GM23338 (cell line): ENCODE measurements at regions not wholly inside any gene's neighbourhood (a gene's known extent, or its start where the extent isn't known, plus 50 kb on each side); places are given as distances from the start of the nearest gene placed in this dataset.

Experiments
- ATAC-seq: fragments of 200-7000 bp; cut with Tn5 transposase; 3 replicates; pipeline ENCODE4 v1.9.1; 2020
- DNase-seq: peaks from one replicate; pipeline ENCODE4 v3.0.0-alpha.2; 2015; ENCODE audit warnings: low spot score
- H2AFZ ChIP-seq: fragments of 200-600 bp; sonication (generic); 2 replicates; pipeline ENCODE4 v1.8.0; 2016; ENCODE audit warnings: antibody characterized with exemption, mild to moderate bottlenecking, moderate library complexity
- H3F3A ChIP-seq: fragments of 200-600 bp; sonication (generic); replicated peaks from 2 replicates; pipeline ENCODE4 v1.8.0; 2017; ENCODE audit warnings: antibody characterized with exemption, mixed run types, low read depth
- H3K27ac ChIP-seq: fragments of 200-600 bp; sonication (generic); 2 replicates; pipeline ENCODE4 v1.6.1; 2016; ENCODE audit warnings: low read depth
- H3K27me3 ChIP-seq: fragments of 200-600 bp; sonication (generic); 2 replicates; pipeline ENCODE4 v1.8.0; 2016; ENCODE audit warnings: mild to moderate bottlenecking, mixed run types, moderate library complexity; ENCODE audit not compliant: insufficient read depth
- H3K36me3 ChIP-seq: fragments of 200-600 bp; sonication (generic); 2 replicates; pipeline ENCODE4 v1.8.0; 2016; ENCODE audit warnings: mild to moderate bottlenecking; ENCODE audit not compliant: insufficient read depth
- H3K4me1 ChIP-seq: fragments of 200-600 bp; sonication (generic); 2 replicates; pipeline ENCODE4 v1.8.0; 2016; ENCODE audit warnings: mild to moderate bottlenecking, moderate library complexity; ENCODE audit not compliant: insufficient read depth
- H3K4me2 ChIP-seq: fragments of 200-600 bp; sonication (generic); 2 replicates; pipeline ENCODE4 v1.7.1; 2017; ENCODE audit warnings: mixed run types
- H3K4me3 ChIP-seq: fragments of 200-600 bp; sonication (generic); 2 replicates; pipeline ENCODE4 v1.6.1; 2016; ENCODE audit warnings: mixed run types
- H3K79me2 ChIP-seq: fragments of 200-600 bp; sonication (generic); replicated peaks from 2 replicates; pipeline ENCODE4 v1.8.0; 2017; ENCODE audit warnings: mild to moderate bottlenecking; ENCODE audit not compliant: insufficient read depth
- H3K9me2 ChIP-seq: fragments of 200-600 bp; sonication (generic); 2 replicates; pipeline ENCODE4 v1.8.0; 2017; ENCODE audit not compliant: insufficient read depth
- H4K20me1 ChIP-seq: fragments of 200-600 bp; sonication (generic); replicated peaks from 2 replicates; pipeline ENCODE4 v1.8.0; 2017; ENCODE audit warnings: mild to moderate bottlenecking; ENCODE audit not compliant: insufficient read depth
- H3K27ac Mint-ChIP-seq: 2 replicates; pipeline ENCODE4 v1.8.0; 2020; ENCODE audit warnings: inconsistent platforms, mild to moderate bottlenecking, moderate library complexity, mixed read lengths
- H3K27me3 Mint-ChIP-seq: 3 replicates; pipeline ENCODE4 v1.8.0; 2022; ENCODE audit warnings: low read depth, mild to moderate bottlenecking, moderate library complexity, mixed read lengths, inconsistent platforms; ENCODE audit not compliant: insufficient read depth, poor library complexity
- H3K36me3 Mint-ChIP-seq: 3 replicates; pipeline ENCODE4 v1.8.0; 2021; ENCODE audit warnings: low read depth, mild to moderate bottlenecking, inconsistent platforms, moderate library complexity, mixed read lengths
- H3K4me1 Mint-ChIP-seq: 3 replicates; pipeline ENCODE4 v1.8.0; 2020; ENCODE audit warnings: mild to moderate bottlenecking, inconsistent platforms, mixed read lengths
- H3K4me3 Mint-ChIP-seq: 3 replicates; pipeline ENCODE4 v1.8.0; 2021; ENCODE audit warnings: moderate library complexity, mild to moderate bottlenecking, inconsistent platforms, mixed read lengths
- H3K9me3 Mint-ChIP-seq: 3 replicates; pipeline ENCODE4 v1.8.0; 2020; ENCODE audit warnings: moderate library complexity, mild to moderate bottlenecking, inconsistent platforms, mixed read lengths
- EZH2phosphoT487 ChIP-seq: fragments of 200-600 bp; sonication (generic); IDR thresholded peaks from one replicate; pipeline ENCODE4 v1.8.1; 2018; ENCODE audit warnings: antibody characterized with exemption; ENCODE audit not compliant: unreplicated experiment
- NANOG ChIP-seq: IDR thresholded peaks from 2 replicates; pipeline ENCODE4 v1.6.1; 2016; ENCODE audit warnings: antibody characterized with exemption, borderline replicate concordance
- POLR2AphosphoS5 ChIP-seq: IDR thresholded peaks from 2 replicates; pipeline ENCODE4 v1.6.1; 2016; ENCODE audit warnings: antibody characterized with exemption, low read depth
- STAT1 ChIP-seq: IDR thresholded peaks from one replicate; pipeline ENCODE4 v1.6.1; 2016; ENCODE audit warnings: antibody characterized with exemption; ENCODE audit not compliant: unreplicated experiment
- TF ChIP-seq, protein P1 (sequence below): fragments of 250-450 bp; sonication (Bioruptor Pico); IDR thresholded peaks from 2 replicates; pipeline ENCODE4 v1.5.0; 2020; ENCODE audit warnings: mild to moderate bottlenecking, moderate library complexity
- TF ChIP-seq, protein P2 (sequence below): IDR thresholded peaks from one replicate; pipeline ENCODE4 v1.6.1; 2018; ENCODE audit warnings: antibody characterized with exemption; ENCODE audit not compliant: unreplicated experiment

DNA sequence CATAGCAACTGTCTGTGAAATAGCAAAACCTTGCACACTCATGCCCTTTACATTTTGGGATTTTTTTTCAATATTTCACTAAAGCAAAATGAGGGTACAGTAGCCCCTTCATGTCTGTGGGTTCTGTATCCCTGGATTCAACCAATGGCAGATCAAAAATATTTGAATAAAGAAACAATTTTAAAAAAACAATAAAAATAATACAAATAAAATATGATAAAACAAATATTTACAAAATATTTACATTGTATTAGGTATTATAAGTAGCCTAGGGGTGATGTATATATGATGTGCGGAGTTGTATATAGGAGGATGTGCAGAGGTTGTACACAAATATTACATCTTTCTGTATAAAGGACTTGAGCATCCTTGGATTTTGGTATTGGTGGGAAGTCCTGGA lies 67.3 kb upstream of the CDH10 start (continued):
- TF ChIP-seq, protein P1, sequence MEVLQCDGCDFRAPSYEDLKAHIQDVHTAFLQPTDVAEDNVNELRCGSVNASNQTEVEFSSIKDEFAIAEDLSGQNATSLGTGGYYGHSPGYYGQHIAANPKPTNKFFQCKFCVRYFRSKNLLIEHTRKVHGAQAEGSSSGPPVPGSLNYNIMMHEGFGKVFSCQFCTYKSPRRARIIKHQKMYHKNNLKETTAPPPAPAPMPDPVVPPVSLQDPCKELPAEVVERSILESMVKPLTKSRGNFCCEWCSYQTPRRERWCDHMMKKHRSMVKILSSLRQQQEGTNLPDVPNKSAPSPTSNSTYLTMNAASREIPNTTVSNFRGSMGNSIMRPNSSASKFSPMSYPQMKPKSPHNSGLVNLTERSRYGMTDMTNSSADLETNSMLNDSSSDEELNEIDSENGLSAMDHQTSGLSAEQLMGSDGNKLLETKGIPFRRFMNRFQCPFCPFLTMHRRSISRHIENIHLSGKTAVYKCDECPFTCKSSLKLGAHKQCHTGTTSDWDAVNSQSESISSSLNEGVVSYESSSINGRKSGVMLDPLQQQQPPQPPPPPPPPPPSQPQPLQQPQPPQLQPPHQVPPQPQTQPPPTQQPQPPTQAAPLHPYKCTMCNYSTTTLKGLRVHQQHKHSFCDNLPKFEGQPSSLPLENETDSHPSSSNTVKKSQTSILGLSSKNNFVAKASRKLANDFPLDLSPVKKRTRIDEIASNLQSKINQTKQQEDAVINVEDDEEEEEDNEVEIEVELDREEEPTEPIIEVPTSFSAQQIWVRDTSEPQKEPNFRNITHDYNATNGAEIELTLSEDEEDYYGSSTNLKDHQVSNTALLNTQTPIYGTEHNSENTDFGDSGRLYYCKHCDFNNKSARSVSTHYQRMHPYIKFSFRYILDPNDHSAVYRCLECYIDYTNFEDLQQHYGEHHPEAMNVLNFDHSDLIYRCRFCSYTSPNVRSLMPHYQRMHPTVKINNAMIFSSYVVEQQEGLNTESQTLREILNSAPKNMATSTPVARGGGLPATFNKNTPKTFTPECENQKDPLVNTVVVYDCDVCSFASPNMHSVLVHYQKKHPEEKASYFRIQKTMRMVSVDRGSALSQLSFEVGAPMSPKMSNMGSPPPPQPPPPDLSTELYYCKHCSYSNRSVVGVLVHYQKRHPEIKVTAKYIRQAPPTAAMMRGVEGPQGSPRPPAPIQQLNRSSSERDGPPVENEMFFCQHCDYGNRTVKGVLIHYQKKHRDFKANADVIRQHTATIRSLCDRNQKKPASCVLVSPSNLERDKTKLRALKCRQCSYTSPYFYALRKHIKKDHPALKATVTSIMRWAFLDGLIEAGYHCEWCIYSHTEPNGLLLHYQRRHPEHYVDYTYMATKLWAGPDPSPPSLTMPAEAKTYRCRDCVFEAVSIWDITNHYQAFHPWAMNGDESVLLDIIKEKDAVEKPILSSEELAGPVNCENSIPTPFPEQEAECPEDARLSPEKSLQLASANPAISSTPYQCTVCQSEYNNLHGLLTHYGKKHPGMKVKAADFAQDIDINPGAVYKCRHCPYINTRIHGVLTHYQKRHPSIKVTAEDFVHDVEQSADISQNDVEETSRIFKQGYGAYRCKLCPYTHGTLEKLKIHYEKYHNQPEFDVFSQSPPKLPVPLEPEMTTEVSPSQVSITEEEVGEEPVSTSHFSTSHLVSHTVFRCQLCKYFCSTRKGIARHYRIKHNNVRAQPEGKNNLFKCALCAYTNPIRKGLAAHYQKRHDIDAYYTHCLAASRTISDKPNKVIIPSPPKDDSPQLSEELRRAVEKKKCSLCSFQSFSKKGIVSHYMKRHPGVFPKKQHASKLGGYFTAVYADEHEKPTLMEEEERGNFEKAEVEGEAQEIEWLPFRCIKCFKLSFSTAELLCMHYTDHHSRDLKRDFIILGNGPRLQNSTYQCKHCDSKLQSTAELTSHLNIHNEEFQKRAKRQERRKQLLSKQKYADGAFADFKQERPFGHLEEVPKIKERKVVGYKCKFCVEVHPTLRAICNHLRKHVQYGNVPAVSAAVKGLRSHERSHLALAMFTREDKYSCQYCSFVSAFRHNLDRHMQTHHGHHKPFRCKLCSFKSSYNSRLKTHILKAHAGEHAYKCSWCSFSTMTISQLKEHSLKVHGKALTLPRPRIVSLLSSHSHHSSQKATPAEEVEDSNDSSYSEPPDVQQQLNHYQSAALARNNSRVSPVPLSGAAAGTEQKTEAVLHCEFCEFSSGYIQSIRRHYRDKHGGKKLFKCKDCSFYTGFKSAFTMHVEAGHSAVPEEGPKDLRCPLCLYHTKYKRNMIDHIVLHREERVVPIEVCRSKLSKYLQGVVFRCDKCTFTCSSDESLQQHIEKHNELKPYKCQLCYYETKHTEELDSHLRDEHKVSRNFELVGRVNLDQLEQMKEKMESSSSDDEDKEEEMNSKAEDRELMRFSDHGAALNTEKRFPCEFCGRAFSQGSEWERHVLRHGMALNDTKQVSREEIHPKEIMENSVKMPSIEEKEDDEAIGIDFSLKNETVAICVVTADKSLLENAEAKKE, result no peak
- no peak for TF ChIP-seq STAT1
- no peak for TF ChIP-seq POLR2AphosphoS5

DNA sequence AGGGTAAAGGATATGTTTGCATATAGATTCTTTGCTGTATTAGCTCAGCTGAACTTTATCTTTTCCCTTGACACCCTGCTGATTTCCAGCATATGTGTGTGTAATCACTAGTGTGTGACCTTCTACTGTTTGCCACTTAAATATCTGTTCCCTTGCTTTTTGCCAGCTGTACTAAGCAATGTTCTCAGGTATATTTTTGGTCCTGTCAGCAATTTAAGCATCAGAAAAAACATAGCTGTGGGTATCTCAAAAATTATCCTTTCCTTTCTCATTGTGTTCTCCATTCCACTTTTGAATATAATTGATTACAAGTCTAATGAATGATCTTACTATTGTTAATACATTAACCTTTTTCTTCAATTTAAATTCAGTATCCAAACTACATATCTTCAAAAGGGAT lies 59.2 kb upstream of the CDH10 start:
- no peaks in the 10 kb centered on the region for H3K9me3 Mint-ChIP-seq
- no peak overlapping the region for H3K27ac Mint-ChIP-seq
- 0 out of 2 replicates have a peak, but pooled peaks cover 5% of the 10 kb centered on the region for H3K9me2 ChIP-seq
- H3K4me2 ChIP-seq, result no peak overlapping the region
- peaks cover 2% of the 10 kb centered on the region for H3K27me3 Mint-ChIP-seq
- no peaks in the 10 kb centered on the region for H3F3A ChIP-seq
- no peak overlapping the region for H3K4me3 ChIP-seq
- no peaks in the 10 kb centered on the region for H3K27me3 ChIP-seq
- ATAC-seq, result no peak
- H3K36me3 ChIP-seq, result no peaks in the 10 kb centered on the region
- no peak overlapping the region for H3K4me3 Mint-ChIP-seq
- no peak overlapping the region for H2AFZ ChIP-seq
- H4K20me1 ChIP-seq, result no peaks in the 10 kb centered on the region
- H3K79me2 ChIP-seq, result no peaks in the 10 kb centered on the region
- no peak for DNase-seq
- no peak overlapping the region for H3K27ac ChIP-seq
- H3K4me1 Mint-ChIP-seq, result peaks cover 8% of the 10 kb centered on the region; the same call in 2 of the 3 replicates
- no peaks in the 10 kb centered on the region for H3K36me3 Mint-ChIP-seq
- H3K4me1 ChIP-seq, result 0 out of 2 replicates have a peak, but pooled peaks cover 7% of the 10 kb centered on the region
- no peak for TF ChIP-seq EZH2phosphoT487
- TF ChIP-seq, protein P2, sequence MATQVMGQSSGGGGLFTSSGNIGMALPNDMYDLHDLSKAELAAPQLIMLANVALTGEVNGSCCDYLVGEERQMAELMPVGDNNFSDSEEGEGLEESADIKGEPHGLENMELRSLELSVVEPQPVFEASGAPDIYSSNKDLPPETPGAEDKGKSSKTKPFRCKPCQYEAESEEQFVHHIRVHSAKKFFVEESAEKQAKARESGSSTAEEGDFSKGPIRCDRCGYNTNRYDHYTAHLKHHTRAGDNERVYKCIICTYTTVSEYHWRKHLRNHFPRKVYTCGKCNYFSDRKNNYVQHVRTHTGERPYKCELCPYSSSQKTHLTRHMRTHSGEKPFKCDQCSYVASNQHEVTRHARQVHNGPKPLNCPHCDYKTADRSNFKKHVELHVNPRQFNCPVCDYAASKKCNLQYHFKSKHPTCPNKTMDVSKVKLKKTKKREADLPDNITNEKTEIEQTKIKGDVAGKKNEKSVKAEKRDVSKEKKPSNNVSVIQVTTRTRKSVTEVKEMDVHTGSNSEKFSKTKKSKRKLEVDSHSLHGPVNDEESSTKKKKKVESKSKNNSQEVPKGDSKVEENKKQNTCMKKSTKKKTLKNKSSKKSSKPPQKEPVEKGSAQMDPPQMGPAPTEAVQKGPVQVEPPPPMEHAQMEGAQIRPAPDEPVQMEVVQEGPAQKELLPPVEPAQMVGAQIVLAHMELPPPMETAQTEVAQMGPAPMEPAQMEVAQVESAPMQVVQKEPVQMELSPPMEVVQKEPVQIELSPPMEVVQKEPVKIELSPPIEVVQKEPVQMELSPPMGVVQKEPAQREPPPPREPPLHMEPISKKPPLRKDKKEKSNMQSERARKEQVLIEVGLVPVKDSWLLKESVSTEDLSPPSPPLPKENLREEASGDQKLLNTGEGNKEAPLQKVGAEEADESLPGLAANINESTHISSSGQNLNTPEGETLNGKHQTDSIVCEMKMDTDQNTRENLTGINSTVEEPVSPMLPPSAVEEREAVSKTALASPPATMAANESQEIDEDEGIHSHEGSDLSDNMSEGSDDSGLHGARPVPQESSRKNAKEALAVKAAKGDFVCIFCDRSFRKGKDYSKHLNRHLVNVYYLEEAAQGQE, result no peak
- TF ChIP-seq, protein P1, result no peak
- no peak for TF ChIP-seq NANOG
